ENCODE measurements at regions not wholly inside any gene's neighbourhood (a gene's known extent, or its start where the extent isn't known, plus 50 kb on each side); places are given as distances from the start of the nearest gene placed in this dataset.

DNA sequence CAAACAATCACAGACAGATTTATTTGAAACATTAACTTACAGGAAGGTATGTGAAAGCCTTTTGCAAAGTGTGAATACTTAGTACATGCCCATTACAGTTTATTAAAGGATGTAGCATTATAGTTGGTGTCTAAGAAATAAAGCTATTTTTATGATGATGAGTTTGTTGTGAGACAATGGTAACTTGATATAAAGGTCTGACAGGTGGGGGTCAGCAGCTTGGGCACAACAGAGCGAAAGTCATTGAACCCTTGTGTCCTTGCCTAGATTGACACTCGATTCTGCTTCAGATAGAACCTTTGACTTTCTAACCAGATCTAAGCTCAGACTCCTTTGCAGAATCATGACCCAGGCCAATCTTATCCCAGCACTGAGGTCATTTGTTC, 777.9 kb downstream of the NTRK3 start (continued):
- TF ChIP-seq, protein P1, sequence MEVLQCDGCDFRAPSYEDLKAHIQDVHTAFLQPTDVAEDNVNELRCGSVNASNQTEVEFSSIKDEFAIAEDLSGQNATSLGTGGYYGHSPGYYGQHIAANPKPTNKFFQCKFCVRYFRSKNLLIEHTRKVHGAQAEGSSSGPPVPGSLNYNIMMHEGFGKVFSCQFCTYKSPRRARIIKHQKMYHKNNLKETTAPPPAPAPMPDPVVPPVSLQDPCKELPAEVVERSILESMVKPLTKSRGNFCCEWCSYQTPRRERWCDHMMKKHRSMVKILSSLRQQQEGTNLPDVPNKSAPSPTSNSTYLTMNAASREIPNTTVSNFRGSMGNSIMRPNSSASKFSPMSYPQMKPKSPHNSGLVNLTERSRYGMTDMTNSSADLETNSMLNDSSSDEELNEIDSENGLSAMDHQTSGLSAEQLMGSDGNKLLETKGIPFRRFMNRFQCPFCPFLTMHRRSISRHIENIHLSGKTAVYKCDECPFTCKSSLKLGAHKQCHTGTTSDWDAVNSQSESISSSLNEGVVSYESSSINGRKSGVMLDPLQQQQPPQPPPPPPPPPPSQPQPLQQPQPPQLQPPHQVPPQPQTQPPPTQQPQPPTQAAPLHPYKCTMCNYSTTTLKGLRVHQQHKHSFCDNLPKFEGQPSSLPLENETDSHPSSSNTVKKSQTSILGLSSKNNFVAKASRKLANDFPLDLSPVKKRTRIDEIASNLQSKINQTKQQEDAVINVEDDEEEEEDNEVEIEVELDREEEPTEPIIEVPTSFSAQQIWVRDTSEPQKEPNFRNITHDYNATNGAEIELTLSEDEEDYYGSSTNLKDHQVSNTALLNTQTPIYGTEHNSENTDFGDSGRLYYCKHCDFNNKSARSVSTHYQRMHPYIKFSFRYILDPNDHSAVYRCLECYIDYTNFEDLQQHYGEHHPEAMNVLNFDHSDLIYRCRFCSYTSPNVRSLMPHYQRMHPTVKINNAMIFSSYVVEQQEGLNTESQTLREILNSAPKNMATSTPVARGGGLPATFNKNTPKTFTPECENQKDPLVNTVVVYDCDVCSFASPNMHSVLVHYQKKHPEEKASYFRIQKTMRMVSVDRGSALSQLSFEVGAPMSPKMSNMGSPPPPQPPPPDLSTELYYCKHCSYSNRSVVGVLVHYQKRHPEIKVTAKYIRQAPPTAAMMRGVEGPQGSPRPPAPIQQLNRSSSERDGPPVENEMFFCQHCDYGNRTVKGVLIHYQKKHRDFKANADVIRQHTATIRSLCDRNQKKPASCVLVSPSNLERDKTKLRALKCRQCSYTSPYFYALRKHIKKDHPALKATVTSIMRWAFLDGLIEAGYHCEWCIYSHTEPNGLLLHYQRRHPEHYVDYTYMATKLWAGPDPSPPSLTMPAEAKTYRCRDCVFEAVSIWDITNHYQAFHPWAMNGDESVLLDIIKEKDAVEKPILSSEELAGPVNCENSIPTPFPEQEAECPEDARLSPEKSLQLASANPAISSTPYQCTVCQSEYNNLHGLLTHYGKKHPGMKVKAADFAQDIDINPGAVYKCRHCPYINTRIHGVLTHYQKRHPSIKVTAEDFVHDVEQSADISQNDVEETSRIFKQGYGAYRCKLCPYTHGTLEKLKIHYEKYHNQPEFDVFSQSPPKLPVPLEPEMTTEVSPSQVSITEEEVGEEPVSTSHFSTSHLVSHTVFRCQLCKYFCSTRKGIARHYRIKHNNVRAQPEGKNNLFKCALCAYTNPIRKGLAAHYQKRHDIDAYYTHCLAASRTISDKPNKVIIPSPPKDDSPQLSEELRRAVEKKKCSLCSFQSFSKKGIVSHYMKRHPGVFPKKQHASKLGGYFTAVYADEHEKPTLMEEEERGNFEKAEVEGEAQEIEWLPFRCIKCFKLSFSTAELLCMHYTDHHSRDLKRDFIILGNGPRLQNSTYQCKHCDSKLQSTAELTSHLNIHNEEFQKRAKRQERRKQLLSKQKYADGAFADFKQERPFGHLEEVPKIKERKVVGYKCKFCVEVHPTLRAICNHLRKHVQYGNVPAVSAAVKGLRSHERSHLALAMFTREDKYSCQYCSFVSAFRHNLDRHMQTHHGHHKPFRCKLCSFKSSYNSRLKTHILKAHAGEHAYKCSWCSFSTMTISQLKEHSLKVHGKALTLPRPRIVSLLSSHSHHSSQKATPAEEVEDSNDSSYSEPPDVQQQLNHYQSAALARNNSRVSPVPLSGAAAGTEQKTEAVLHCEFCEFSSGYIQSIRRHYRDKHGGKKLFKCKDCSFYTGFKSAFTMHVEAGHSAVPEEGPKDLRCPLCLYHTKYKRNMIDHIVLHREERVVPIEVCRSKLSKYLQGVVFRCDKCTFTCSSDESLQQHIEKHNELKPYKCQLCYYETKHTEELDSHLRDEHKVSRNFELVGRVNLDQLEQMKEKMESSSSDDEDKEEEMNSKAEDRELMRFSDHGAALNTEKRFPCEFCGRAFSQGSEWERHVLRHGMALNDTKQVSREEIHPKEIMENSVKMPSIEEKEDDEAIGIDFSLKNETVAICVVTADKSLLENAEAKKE (CRISPR knock-in tag; IDR thresholded peaks at IDR 0.05): no peak
- TF ChIP-seq, protein P2, sequence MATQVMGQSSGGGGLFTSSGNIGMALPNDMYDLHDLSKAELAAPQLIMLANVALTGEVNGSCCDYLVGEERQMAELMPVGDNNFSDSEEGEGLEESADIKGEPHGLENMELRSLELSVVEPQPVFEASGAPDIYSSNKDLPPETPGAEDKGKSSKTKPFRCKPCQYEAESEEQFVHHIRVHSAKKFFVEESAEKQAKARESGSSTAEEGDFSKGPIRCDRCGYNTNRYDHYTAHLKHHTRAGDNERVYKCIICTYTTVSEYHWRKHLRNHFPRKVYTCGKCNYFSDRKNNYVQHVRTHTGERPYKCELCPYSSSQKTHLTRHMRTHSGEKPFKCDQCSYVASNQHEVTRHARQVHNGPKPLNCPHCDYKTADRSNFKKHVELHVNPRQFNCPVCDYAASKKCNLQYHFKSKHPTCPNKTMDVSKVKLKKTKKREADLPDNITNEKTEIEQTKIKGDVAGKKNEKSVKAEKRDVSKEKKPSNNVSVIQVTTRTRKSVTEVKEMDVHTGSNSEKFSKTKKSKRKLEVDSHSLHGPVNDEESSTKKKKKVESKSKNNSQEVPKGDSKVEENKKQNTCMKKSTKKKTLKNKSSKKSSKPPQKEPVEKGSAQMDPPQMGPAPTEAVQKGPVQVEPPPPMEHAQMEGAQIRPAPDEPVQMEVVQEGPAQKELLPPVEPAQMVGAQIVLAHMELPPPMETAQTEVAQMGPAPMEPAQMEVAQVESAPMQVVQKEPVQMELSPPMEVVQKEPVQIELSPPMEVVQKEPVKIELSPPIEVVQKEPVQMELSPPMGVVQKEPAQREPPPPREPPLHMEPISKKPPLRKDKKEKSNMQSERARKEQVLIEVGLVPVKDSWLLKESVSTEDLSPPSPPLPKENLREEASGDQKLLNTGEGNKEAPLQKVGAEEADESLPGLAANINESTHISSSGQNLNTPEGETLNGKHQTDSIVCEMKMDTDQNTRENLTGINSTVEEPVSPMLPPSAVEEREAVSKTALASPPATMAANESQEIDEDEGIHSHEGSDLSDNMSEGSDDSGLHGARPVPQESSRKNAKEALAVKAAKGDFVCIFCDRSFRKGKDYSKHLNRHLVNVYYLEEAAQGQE (IDR thresholded peaks at IDR 0.05; ENCODE audit: unreplicated experiment): no peak
- no peak for TF ChIP-seq EZH2phosphoT487 (IDR thresholded peaks at IDR 0.05; ENCODE audit: unreplicated experiment)
- TF ChIP-seq, protein P3, sequence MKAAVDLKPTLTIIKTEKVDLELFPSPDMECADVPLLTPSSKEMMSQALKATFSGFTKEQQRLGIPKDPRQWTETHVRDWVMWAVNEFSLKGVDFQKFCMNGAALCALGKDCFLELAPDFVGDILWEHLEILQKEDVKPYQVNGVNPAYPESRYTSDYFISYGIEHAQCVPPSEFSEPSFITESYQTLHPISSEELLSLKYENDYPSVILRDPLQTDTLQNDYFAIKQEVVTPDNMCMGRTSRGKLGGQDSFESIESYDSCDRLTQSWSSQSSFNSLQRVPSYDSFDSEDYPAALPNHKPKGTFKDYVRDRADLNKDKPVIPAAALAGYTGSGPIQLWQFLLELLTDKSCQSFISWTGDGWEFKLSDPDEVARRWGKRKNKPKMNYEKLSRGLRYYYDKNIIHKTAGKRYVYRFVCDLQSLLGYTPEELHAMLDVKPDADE (IDR thresholded peaks at IDR 0.05): no peak
